ENCODE measurements at regions not wholly inside any gene's neighbourhood (a gene's known extent, or its start where the extent isn't known, plus 50 kb on each side); places are given as distances from the start of the nearest gene placed in this dataset.

DNA sequence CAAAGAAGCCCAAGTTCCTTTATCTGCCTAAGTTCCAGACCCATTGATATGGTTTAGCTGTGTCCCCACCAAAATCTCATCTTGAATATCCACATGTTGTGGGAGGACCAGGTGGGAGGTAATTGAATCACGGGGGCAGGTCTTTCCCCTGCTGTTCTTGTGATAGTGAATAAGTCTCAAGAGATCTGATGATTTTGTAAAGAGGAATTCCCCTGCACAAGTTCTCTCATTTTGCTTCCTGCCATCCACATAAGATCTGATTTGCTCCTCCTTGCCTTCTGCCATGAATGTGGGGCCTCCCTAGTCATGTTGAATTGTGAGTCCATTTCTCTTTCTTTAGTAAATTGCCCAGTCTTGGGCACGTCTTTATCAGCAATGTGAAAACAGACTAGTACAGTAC lies 860.2 kb downstream of the FSTL5 start:
- TF ChIP-seq, protein P1, sequence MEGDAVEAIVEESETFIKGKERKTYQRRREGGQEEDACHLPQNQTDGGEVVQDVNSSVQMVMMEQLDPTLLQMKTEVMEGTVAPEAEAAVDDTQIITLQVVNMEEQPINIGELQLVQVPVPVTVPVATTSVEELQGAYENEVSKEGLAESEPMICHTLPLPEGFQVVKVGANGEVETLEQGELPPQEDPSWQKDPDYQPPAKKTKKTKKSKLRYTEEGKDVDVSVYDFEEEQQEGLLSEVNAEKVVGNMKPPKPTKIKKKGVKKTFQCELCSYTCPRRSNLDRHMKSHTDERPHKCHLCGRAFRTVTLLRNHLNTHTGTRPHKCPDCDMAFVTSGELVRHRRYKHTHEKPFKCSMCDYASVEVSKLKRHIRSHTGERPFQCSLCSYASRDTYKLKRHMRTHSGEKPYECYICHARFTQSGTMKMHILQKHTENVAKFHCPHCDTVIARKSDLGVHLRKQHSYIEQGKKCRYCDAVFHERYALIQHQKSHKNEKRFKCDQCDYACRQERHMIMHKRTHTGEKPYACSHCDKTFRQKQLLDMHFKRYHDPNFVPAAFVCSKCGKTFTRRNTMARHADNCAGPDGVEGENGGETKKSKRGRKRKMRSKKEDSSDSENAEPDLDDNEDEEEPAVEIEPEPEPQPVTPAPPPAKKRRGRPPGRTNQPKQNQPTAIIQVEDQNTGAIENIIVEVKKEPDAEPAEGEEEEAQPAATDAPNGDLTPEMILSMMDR (IDR thresholded peaks at IDR 0.05), result no peak
- TF ChIP-seq POLR2A (IDR thresholded peaks at IDR 0.05), result no peak
- no peak for TF ChIP-seq POLR2AphosphoS5 (IDR thresholded peaks at IDR 0.05)
